ENCODE measurements at regions not wholly inside any gene's neighbourhood (a gene's known extent, or its start where the extent isn't known, plus 50 kb on each side); places are given as distances from the start of the nearest gene placed in this dataset.

GRCh38 chr16:51057102-51057793, 93.8 kb downstream of the SALL1 start:
- BruUV-seq (replicated peaks), result no TSS peak
- no peak for DNase-seq (ENCODE audit: unreplicated experiment)
- no peak for TF ChIP-seq CTCF (IDR thresholded peaks at IDR 0.05; ENCODE audit: unreplicated experiment)
- H3K4me1 Mint-ChIP-seq (ENCODE audit: insufficient read depth, unreplicated experiment), result peaks cover 9% of the 10 kb centered on the region
- CTCF ChIA-PET, result interaction anchor here (0.6 kb wide), 1 partner anchor 505 kb away, joined by 4 read pairs; no protein-coding TSS in a partner anchor
- no peak overlapping the region for H3K4me3 Mint-ChIP-seq (ENCODE audit: unreplicated experiment)
- H3K9me3 Mint-ChIP-seq (ENCODE audit: unreplicated experiment), result no peaks in the 10 kb centered on the region
- POLR2A ChIA-PET, result no interaction called here
- H3K36me3 Mint-ChIP-seq (ENCODE audit: insufficient read depth, unreplicated experiment), result no peaks in the 10 kb centered on the region
- H3K27ac Mint-ChIP-seq (ENCODE audit: low read depth, unreplicated experiment), result no peak overlapping the region
- intact Hi-C loops (cut with micrococcal nuclease), result no loop called here
- peaks cover 34% of the 10 kb centered on the region for H3K27me3 Mint-ChIP-seq (ENCODE audit: insufficient read depth, unreplicated experiment)

- Mint-ChIP-seq H3K4me1 (ENCODE audit: insufficient read depth, unreplicated experiment) (peaks cover 9% of the 10 kb centered on the region), H3K27ac (ENCODE audit: low read depth, unreplicated experiment) (no peak overlapping the region), H3K9me3 (ENCODE audit: unreplicated experiment) (no peaks in the 10 kb centered on the region), H3K4me3 (ENCODE audit: unreplicated experiment) (no peak overlapping the region), H3K36me3 (ENCODE audit: insufficient read depth, unreplicated experiment) (no peaks in the 10 kb centered on the region), H3K27me3 (ENCODE audit: insufficient read depth, unreplicated experiment) (peaks cover 34% of the 10 kb centered on the region)
- intact Hi-C loops (cut with micrococcal nuclease), result no loop called here
- DNase-seq (ENCODE audit: unreplicated experiment), result no peak
- ChIA-PET CTCF (no interaction called here), POLR2A (interaction anchor here (0.6 kb wide), 1 partner anchor 886 kb away, joined by 5 read pairs; no protein-coding TSS in a partner anchor)
- no TSS peak for BruUV-seq (replicated peaks)
- TF ChIP-seq CTCF (IDR thresholded peaks at IDR 0.05; ENCODE audit: unreplicated experiment), result no peak
Observed at GRCh38 chr16:51056331-51056730, 94.7 kb downstream of the SALL1 start.

DNA sequence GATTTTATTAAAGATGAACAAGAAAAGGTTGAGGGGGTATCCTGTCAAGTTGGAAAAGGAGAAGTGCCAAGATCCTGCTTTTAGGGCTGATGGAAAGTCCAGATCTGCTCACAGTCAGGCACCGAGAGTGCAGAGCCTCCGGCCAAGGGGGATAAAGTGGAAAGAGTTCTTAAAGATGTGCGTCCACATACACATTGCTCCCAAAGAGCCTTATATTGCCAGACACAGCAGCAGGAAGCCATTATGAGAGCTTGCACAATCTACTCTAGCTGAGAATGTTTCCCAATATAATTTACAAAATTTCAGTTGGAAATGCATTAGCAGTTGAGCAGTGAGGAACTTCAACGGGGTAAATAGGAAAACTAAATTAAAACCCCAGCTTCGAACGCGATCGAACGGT, 95.6 kb downstream of the SALL1 start:
- no peaks in the 10 kb centered on the region for H3K9me3 Mint-ChIP-seq (ENCODE audit: unreplicated experiment)
- DNase-seq (ENCODE audit: unreplicated experiment), result no peak
- no peak overlapping the region for H3K27ac Mint-ChIP-seq (ENCODE audit: low read depth, unreplicated experiment)
- H3K4me3 Mint-ChIP-seq (ENCODE audit: unreplicated experiment), result no peak overlapping the region
- ChIA-PET CTCF (no interaction called here), POLR2A (interaction anchor here (0.7 kb wide), 1 partner anchor 275 kb away, joined by 3 read pairs; no protein-coding TSS in a partner anchor)
- H3K27me3 Mint-ChIP-seq (ENCODE audit: insufficient read depth, unreplicated experiment), result peaks cover 26% of the 10 kb centered on the region
- no TSS peak for BruUV-seq (replicated peaks)
- intact Hi-C loops (cut with micrococcal nuclease), result no loop called here
- H3K36me3 Mint-ChIP-seq (ENCODE audit: insufficient read depth, unreplicated experiment), result no peaks in the 10 kb centered on the region
- no peak for TF ChIP-seq CTCF (IDR thresholded peaks at IDR 0.05; ENCODE audit: unreplicated experiment)
- H3K4me1 Mint-ChIP-seq (ENCODE audit: insufficient read depth, unreplicated experiment), result peaks cover 9% of the 10 kb centered on the region

GRCh38 chr16:51053775-51054174, 97.3 kb downstream of the SALL1 start:
- CTCF ChIA-PET, result interaction anchor here (0.6 to 1.2 kb wide), 4 partner anchors 16 to 783 kb away, joined by 3 to 4 read pairs (median 3); no protein-coding TSS in a partner anchor

More at GRCh38 chr16:51053775-51054174, 97.3 kb downstream of the SALL1 start:
- Mint-ChIP-seq H3K9me3 (ENCODE audit: unreplicated experiment) (no peaks in the 10 kb centered on the region), H3K4me3 (ENCODE audit: unreplicated experiment) (no peak overlapping the region), H3K27me3 (ENCODE audit: insufficient read depth, unreplicated experiment) (peaks cover 17% of the 10 kb centered on the region), H3K4me1 (ENCODE audit: insufficient read depth, unreplicated experiment) (peaks cover 15% of the 10 kb centered on the region), H3K27ac (ENCODE audit: low read depth, unreplicated experiment) (no peak overlapping the region), H3K36me3 (ENCODE audit: insufficient read depth, unreplicated experiment) (no peaks in the 10 kb centered on the region)
- intact Hi-C loops (cut with micrococcal nuclease), result no loop called here
- no peak for TF ChIP-seq CTCF (IDR thresholded peaks at IDR 0.05; ENCODE audit: unreplicated experiment)
- DNase-seq (ENCODE audit: unreplicated experiment), result no peak
- POLR2A ChIA-PET, result interaction anchor here (0.7 kb wide), 1 partner anchor 15 kb away, joined by 3 read pairs; no protein-coding TSS in a partner anchor
- no TSS peak for BruUV-seq (replicated peaks)

Measured in MCF 10A (cell line).